H9 (cell line): ENCODE measurements at regions not wholly inside any gene's neighbourhood (a gene's known extent, or its start where the extent isn't known, plus 50 kb on each side); places are given as distances from the start of the nearest gene placed in this dataset.

ENCODE experiments used
- DNase-seq: peaks from one replicate; pipeline ENCODE4 v3.0.0-alpha.2; 2017
- H2AFZ ChIP-seq: one replicate; pipeline ENCODE4 v1.6.1; 2013; ENCODE audit warnings: mild to moderate bottlenecking, low read length, control low read depth, moderate library complexity
- H2AK5ac ChIP-seq: 2 replicates; pipeline ENCODE4 v1.6.1; 2013; ENCODE audit warnings: low read length, control low read depth, mixed read lengths; ENCODE audit not compliant: insufficient read length
- H2BK120ac ChIP-seq: one replicate; pipeline ENCODE4 v1.6.1; 2013; ENCODE audit warnings: low read depth, mild to moderate bottlenecking, low read length, control low read depth, inconsistent platforms; ENCODE audit not compliant: poor library complexity, severe bottlenecking
- H2BK12ac ChIP-seq: 2 replicates; pipeline ENCODE4 v1.6.1; 2013; ENCODE audit warnings: low read length, control low read depth, mixed read lengths, low read depth; ENCODE audit not compliant: insufficient read length
- H2BK15ac ChIP-seq: 2 replicates; pipeline ENCODE4 v1.6.1; 2013; ENCODE audit warnings: low read depth, low read length, control low read depth
- H2BK20ac ChIP-seq: one replicate; pipeline ENCODE4 v1.6.1; 2013; ENCODE audit warnings: low read depth, mild to moderate bottlenecking, low read length, control low read depth, inconsistent platforms; ENCODE audit not compliant: poor library complexity, severe bottlenecking
- H2BK5ac ChIP-seq: 2 replicates; pipeline ENCODE4 v1.6.1; 2013; ENCODE audit warnings: low read length, control low read depth, mixed read lengths; ENCODE audit not compliant: insufficient read length
- H3K14ac ChIP-seq: 2 replicates; pipeline ENCODE4 v1.6.1; 2013; ENCODE audit warnings: low read length, control low read depth; ENCODE audit not compliant: insufficient read depth
- H3K18ac ChIP-seq: 2 replicates; pipeline ENCODE4 v1.6.1; 2013; ENCODE audit warnings: low read depth, mild to moderate bottlenecking, mixed read lengths, low read length, control low read depth; ENCODE audit not compliant: insufficient read length
- H3K23ac ChIP-seq: 2 replicates; pipeline ENCODE4 v1.6.1; 2013; ENCODE audit warnings: low read length, control low read depth, mixed read lengths, low read depth; ENCODE audit not compliant: insufficient read length
- H3K23me2 ChIP-seq: 2 replicates; pipeline ENCODE4 v1.6.1; 2013; ENCODE audit warnings: low read depth, mild to moderate bottlenecking, mixed read lengths, low read length, control low read depth; ENCODE audit not compliant: insufficient read length, poor library complexity, severe bottlenecking
- H3K27ac ChIP-seq: 2 replicates; pipeline ENCODE4 v1.5.1; 2013; ENCODE audit warnings: low read length, control low read depth, mixed read lengths, low read depth; ENCODE audit not compliant: insufficient read length
- H3K27me3 ChIP-seq: 2 replicates; pipeline ENCODE4 v1.6.1; 2013; ENCODE audit warnings: low read length, control low read depth, inconsistent platforms; ENCODE audit not compliant: insufficient read depth
- H3K4ac ChIP-seq: 2 replicates; pipeline ENCODE4 v1.6.1; 2013; ENCODE audit warnings: low read depth, mild to moderate bottlenecking, control low read depth, inconsistent platforms, low read length, moderate library complexity
- H3K4me1 ChIP-seq: 2 replicates; pipeline ENCODE4 v1.6.1; 2013; ENCODE audit warnings: low read length, control low read depth, inconsistent platforms; ENCODE audit not compliant: insufficient read depth
- H3K4me2 ChIP-seq: 2 replicates; pipeline ENCODE4 v1.6.1; 2013; ENCODE audit warnings: low read length, control low read depth, mixed read lengths; ENCODE audit not compliant: insufficient read length, insufficient read depth
- H3K56ac ChIP-seq: 2 replicates; pipeline ENCODE4 v1.6.1; 2013; ENCODE audit warnings: low read depth, mild to moderate bottlenecking, mixed read lengths, low read length, control low read depth; ENCODE audit not compliant: insufficient read length
- H3K79me1 ChIP-seq: 2 replicates; pipeline ENCODE4 v1.6.1; 2013; ENCODE audit warnings: low read depth, mild to moderate bottlenecking, moderate library complexity, low read length, control low read depth, inconsistent platforms; ENCODE audit not compliant: insufficient read depth, poor library complexity, severe bottlenecking
- H3K79me2 ChIP-seq: 2 replicates; pipeline ENCODE4 v1.6.1; 2013; ENCODE audit warnings: low read length, control low read depth, inconsistent platforms; ENCODE audit not compliant: insufficient read depth
- H3K9ac ChIP-seq: 2 replicates; pipeline ENCODE4 v1.6.1; 2013; ENCODE audit warnings: low read length, control low read depth, mixed read lengths; ENCODE audit not compliant: insufficient read length; ENCODE audit errors: extremely low read depth
- H3K9me3 ChIP-seq: one replicate; pipeline ENCODE4 v1.6.1; 2013; ENCODE audit warnings: low read depth, low read length, inconsistent platforms; ENCODE audit not compliant: control insufficient read depth
- H3T11ph ChIP-seq: one replicate; pipeline ENCODE4 v1.6.1; 2013; ENCODE audit warnings: mild to moderate bottlenecking, low read length, control low read depth, inconsistent platforms
- H4K20me1 ChIP-seq: one replicate; pipeline ENCODE4 v1.6.1; 2013; ENCODE audit not compliant: control insufficient read depth, insufficient read length, insufficient read depth
- H4K5ac ChIP-seq: 2 replicates; pipeline ENCODE4 v1.6.1; 2013; ENCODE audit warnings: low read depth, mild to moderate bottlenecking, mixed read lengths, low read length, control low read depth; ENCODE audit not compliant: insufficient read length
- H4K8ac ChIP-seq: replicated peaks from 2 replicates; pipeline ENCODE4 v1.6.1; 2013; ENCODE audit warnings: low read length, control low read depth, mixed read lengths, low read depth; ENCODE audit not compliant: insufficient read length
- H4K91ac ChIP-seq: 2 replicates; pipeline ENCODE4 v1.6.1; 2013; ENCODE audit warnings: low read depth, mild to moderate bottlenecking, moderate library complexity, mixed read lengths, low read length, control low read depth; ENCODE audit not compliant: insufficient read length
- H3K27ac Mint-ChIP-seq, 3 experiments: 2 replicates in 2 of 3; 3 replicates in 1 of 3; pipeline ENCODE4 v1.8.0; 2020 to 2021; ENCODE audit warnings: mixed read lengths in 3 of 3, mild to moderate bottlenecking in 1 of 3, moderate library complexity in 1 of 3
- H3K27me3 Mint-ChIP-seq: 2 replicates; pipeline ENCODE4 v1.8.0; 2021; ENCODE audit warnings: low read depth, mild to moderate bottlenecking, moderate library complexity, mixed read lengths
- H3K36me3 Mint-ChIP-seq, 3 experiments: 2 replicates in 2 of 3; 3 replicates in 1 of 3; pipeline ENCODE4 v1.8.0; 2020 to 2021; ENCODE audit warnings: low read depth in 3 of 3, mixed read lengths in 3 of 3; ENCODE audit not compliant: insufficient read depth in 1 of 3
- H3K4me1 Mint-ChIP-seq, 2 experiments: 2 replicates each; pipeline ENCODE4 v1.8.0; 2020; ENCODE audit warnings: mixed read lengths in 2 of 2
- H3K4me3 Mint-ChIP-seq, 2 experiments: 2 replicates in 1 of 2; 3 replicates in 1 of 2; pipeline ENCODE4 v1.8.0; 2020 to 2021; ENCODE audit warnings: mild to moderate bottlenecking in 2 of 2, mixed read lengths in 2 of 2, moderate library complexity in 1 of 2
- H3K9me3 Mint-ChIP-seq, 2 experiments: 2 replicates in 1 of 2; 3 replicates in 1 of 2; pipeline ENCODE4 v1.8.0; 2020; ENCODE audit warnings: mild to moderate bottlenecking in 2 of 2, mixed read lengths in 2 of 2, moderate library complexity in 1 of 2
- WGBS: extraction: QIAGEN DNeasy Blood & Tissue Kit; methylation state at CpG from one replicate; pipeline ENCODE4 v1.1.7; 2013; ENCODE audit warnings: missing lambda C conversion rate, low lambda C conversion rate, mixed read lengths; ENCODE audit not compliant: insufficient read length; ENCODE audit errors: extremely low coverage; 5-methylcytosine and 5-hydroxymethylcytosine counted together
- TF ChIP-seq, protein P1 (sequence below): fragments of 200-600 bp; sonication (generic); conservative IDR thresholded peaks from 3 replicates; pipeline ENCODE4 v1.8.0; 2021; ENCODE audit warnings: antibody characterized with exemption, mild to moderate bottlenecking

- Mint-ChIP-seq H3K27ac (0 out of 7 replicates have a peak overlapping the region, but pooled peaks of 1 of the 3 experiments have one; percentile 10), H3K27me3 (no peaks in the 10 kb centered on the region), H3K9me3 (no peaks in the 10 kb centered on the region), H3K36me3 (no peaks in the 10 kb centered on the region), H3K4me3 (no peak overlapping the region), H3K4me1 (peaks cover 8 to 9% of the 10 kb centered on the region in 2 experiments)
- peaks cover 7% of the 10 kb centered on the region; the same call in 1 of the 2 replicates for H3K4me1 ChIP-seq
- H3K27me3 ChIP-seq, result no peaks in the 10 kb centered on the region
- H4K5ac ChIP-seq, result no peak overlapping the region
- no peak overlapping the region for H3K9ac ChIP-seq
- H2BK5ac ChIP-seq, result no peak overlapping the region
- no peaks in the 10 kb centered on the region for H4K20me1 ChIP-seq
- no peak overlapping the region for H2BK15ac ChIP-seq
- H3K79me2 ChIP-seq, result no peaks in the 10 kb centered on the region
- no peaks in the 10 kb centered on the region for H3K79me1 ChIP-seq
- H3T11ph ChIP-seq, result no peak overlapping the region
- no peak overlapping the region for H3K27ac ChIP-seq
- no peak overlapping the region for H3K56ac ChIP-seq
- no peak overlapping the region for H4K8ac ChIP-seq
- H2BK20ac ChIP-seq, result no peak overlapping the region
- no peaks in the 10 kb centered on the region for H3K9me3 ChIP-seq
- no peak overlapping the region for H3K4ac ChIP-seq
- TF ChIP-seq, protein P1, sequence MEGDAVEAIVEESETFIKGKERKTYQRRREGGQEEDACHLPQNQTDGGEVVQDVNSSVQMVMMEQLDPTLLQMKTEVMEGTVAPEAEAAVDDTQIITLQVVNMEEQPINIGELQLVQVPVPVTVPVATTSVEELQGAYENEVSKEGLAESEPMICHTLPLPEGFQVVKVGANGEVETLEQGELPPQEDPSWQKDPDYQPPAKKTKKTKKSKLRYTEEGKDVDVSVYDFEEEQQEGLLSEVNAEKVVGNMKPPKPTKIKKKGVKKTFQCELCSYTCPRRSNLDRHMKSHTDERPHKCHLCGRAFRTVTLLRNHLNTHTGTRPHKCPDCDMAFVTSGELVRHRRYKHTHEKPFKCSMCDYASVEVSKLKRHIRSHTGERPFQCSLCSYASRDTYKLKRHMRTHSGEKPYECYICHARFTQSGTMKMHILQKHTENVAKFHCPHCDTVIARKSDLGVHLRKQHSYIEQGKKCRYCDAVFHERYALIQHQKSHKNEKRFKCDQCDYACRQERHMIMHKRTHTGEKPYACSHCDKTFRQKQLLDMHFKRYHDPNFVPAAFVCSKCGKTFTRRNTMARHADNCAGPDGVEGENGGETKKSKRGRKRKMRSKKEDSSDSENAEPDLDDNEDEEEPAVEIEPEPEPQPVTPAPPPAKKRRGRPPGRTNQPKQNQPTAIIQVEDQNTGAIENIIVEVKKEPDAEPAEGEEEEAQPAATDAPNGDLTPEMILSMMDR, result no peak
- no peak overlapping the region for H3K18ac ChIP-seq
- H4K91ac ChIP-seq, result no peak overlapping the region
- H2AK5ac ChIP-seq, result no peak overlapping the region
- no peak for DNase-seq
- H3K23ac ChIP-seq, result no peak overlapping the region
- no peaks in the 10 kb centered on the region for H3K23me2 ChIP-seq
- H2AFZ ChIP-seq, result no peak overlapping the region
- no peak overlapping the region for H2BK120ac ChIP-seq
- no peak overlapping the region for H2BK12ac ChIP-seq
- no CpG with 5 or more reads among the region's 2 CpGs for WGBS
- H3K4me2 ChIP-seq, result no peak overlapping the region
- no peak overlapping the region for H3K14ac ChIP-seq
Measured at GRCh38 chr3:33956206-33956605, 157.8 kb downstream of the PDCD6IP start.
